ENCODE measurements at regions not wholly inside any gene's neighbourhood (a gene's known extent, or its start where the extent isn't known, plus 50 kb on each side); places are given as distances from the start of the nearest gene placed in this dataset.

DNA sequence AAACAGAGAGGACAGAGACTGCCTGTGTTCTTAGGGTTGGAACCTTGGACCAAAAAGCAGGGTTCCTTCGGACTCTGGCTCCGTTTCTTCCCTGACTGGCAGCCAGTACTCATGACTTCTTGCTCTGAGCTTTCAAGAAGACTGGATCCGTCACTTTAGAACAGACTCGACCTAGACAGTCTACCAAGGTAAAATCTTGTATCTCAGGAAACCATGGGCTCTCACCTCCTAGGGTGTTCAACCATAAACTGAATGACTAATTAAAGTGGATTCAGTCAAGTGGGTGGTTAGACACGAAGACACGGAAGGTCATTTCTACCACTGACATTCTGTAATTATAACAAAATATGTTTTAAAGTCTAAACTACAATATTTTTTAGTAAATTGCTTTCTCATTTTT is 153.8 kb upstream of the SLC39A10 start:
- Histone ChIP-seq H3K4me3 (no peak overlapping the region), H3K36me3 (no peaks in the 10 kb centered on the region), H3K27me3 (no peaks in the 10 kb centered on the region), H3K9me3 (replicated peaks in 1 of 11) (peaks cover 0 to 16% (median 8%) of the 10 kb centered on the region in 11 experiments; a peak in 15 of 22 replicates), H3K9ac (no peak overlapping the region), H3K27ac (no peak overlapping the region), H3K4me2 (no peak overlapping the region), H4K20me1 (no peaks in the 10 kb centered on the region), H3K4me1 (peaks cover 0 to 20% (median 12%) of the 10 kb centered on the region in 10 experiments; a peak in 16 of 20 replicates)
- TF ChIP-seq Cebpa-rat (IDR thresholded peaks at IDR 0.05) = no peak

DNA sequence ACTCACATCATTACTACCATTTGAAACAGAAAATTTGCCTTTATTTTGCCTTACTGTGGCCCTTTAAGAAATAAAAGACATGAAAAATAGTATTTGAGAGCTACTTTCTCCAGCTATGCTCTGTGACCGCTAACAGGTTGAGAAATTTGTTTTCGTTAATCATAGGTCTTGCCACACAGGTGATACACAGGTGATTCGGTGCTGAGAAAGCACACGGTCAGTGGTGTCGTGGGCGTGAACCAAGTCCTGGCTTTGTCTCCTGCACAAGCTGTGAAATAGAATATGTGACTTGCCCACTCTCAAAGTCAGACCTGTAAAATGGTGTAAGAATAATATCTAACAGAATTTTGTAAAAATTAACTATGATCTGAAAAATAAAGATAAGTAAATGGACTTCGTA is 155.3 kb upstream of the SLC39A10 start:
- Histone ChIP-seq H3K27ac (no peak overlapping the region), H3K4me3 (no peak overlapping the region), H3K9me3 (replicated peaks in 1 of 11) (peaks cover 0 to 9% (median under 1%) of the 10 kb centered on the region in 11 experiments; a peak in 4 of 22 replicates), H3K36me3 (no peaks in the 10 kb centered on the region), H3K4me2 (peak overlapping the region in 3 of 11 experiments; percentile 32 to 36 (median 35); a peak in 5 of 22 replicates), H3K4me1 (peaks cover 0 to 20% (median 12%) of the 10 kb centered on the region in 10 experiments; a peak in 13 of 20 replicates), H3K27me3 (no peaks in the 10 kb centered on the region), H4K20me1 (no peaks in the 10 kb centered on the region), H3K9ac (no peak overlapping the region)
- no peak for TF ChIP-seq Cebpa-rat (IDR thresholded peaks at IDR 0.05)

DNA sequence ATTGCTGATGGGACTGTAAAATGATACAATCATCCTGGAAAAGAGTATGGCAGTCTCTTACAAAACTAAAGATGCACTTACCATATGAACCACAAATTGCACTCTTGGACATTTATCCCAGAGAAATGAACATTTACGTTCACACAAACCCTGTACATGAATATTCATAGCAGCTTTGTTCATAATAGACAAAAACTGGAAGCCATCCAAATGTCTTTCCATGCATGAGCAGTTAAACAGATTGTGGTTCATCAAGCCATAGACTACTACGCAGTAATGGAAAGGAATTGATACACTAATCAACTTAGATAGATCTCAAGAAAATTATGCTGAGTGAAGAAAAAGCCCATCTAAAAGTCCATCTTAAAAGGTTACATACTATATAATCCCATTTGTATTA is 156.1 kb upstream of the SLC39A10 start:
- H3K27ac ChIP-seq = no peak overlapping the region
- H3K9me3 ChIP-seq (replicated peaks in 1 of 11) = peaks cover 0 to 6% (median 0%) of the 10 kb centered on the region in 11 experiments; a peak in 1 of 22 replicates
- no peak overlapping the region for H3K9ac ChIP-seq
- no peaks in the 10 kb centered on the region for H4K20me1 ChIP-seq
- H3K27me3 ChIP-seq = no peaks in the 10 kb centered on the region
- no peaks in the 10 kb centered on the region for H3K36me3 ChIP-seq
- peaks cover 0 to 22% (median 14%) of the 10 kb centered on the region in 10 experiments; a peak in 15 of 20 replicates for H3K4me1 ChIP-seq
- H3K4me2 ChIP-seq = peak overlapping the region in 8 of 11 experiments; percentile 0 to 36 (median 26); a peak in 9 of 22 replicates
- no peak overlapping the region for H3K4me3 ChIP-seq
- no peak for TF ChIP-seq Cebpa-rat (IDR thresholded peaks at IDR 0.05)

DNA sequence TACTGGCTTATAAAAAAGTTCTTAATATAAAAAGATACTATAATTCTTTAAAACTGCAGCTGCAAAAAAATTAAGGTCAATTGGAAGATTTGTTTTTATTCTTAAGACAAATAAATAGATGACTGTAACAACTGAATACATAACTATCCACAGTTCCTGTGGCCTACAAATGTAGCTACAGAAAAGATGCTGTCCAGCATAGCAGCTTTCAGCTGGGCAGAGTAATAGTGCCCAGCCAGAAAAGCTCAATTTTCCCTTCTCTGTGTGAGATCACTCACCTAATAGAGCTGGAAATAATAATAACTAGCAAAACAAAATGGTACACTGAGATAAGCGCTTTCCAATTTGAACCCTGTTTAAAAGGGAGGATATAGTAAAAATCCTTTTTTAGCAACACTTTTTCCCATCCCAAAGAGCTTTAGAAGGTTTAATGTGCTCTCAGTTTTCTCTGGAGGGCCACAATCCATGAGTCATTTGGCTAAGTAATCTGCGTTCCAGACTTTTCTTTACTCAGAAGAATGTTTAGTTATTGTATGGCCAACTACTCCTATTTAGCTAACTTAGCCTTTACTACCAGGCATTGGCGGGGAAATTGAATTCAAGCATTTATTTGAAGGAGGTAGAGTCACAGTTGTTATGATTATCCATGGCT is 158.1 kb upstream of the SLC39A10 start:
- Histone ChIP-seq H3K27ac (no peak overlapping the region), H3K36me3 (no peaks in the 10 kb centered on the region), H3K9me3 (replicated peaks in 1 of 11) (peaks cover 0 to 6% (median 0%) of the 10 kb centered on the region in 11 experiments; a peak in 1 of 22 replicates), H3K4me1 (peaks cover 0 to 32% (median 21%) of the 10 kb centered on the region in 10 experiments; a peak in 16 of 20 replicates), H4K20me1 (no peaks in the 10 kb centered on the region), H3K4me3 (no peak overlapping the region), H3K4me2 (no peak overlapping the region), H3K9ac (no peak overlapping the region), H3K27me3 (no peaks in the 10 kb centered on the region)
- no peak for TF ChIP-seq Cebpa-rat (IDR thresholded peaks at IDR 0.05)

DNA sequence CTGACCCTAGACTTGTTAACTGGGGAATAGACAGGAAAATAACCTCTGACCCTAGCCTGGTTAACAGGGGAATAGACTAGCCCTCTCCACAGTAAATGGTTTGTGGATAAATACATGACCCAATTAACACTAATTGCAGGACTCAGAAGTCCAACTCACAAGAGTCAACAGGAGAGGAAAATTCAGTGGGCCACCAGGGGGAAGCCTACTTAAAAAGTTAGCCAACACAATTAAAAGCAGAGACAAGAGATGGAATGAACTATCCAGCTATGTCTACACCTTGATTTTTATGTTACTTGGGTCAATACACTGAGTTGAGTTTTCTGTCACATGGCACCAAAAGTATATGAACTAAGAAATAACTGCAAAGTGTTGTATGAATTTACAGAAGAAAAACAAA is 158.8 kb upstream of the SLC39A10 start:
- no peak overlapping the region for H3K9ac ChIP-seq
- no peak overlapping the region for H3K4me2 ChIP-seq
- H3K9me3 ChIP-seq (replicated peaks in 1 of 11) = peaks cover 0 to 12% (median 5%) of the 10 kb centered on the region in 11 experiments; a peak in 11 of 22 replicates

DNA sequence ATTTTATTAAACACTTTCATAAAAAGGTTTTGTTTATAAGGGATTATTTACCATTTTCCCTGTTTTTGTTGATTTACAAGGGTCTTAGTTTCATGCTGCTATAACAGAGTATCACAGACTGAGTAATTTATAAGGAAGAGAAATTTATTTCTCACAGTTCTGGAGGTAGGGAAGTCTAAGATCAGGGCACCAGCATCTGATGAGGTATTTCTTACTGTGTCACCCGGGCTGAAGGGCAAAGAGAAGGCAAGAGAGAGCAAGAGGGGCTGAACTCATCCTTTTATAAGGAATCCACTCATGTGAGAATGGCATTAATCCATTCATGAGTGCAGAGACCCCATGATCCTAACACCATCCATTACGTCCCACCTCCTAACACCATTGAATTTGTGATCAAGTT is 160.0 kb upstream of the SLC39A10 start:
- H3K9ac ChIP-seq = no peak overlapping the region
- no peak overlapping the region for H3K4me2 ChIP-seq
- no peak for TF ChIP-seq Cebpa-rat (IDR thresholded peaks at IDR 0.05)
- H3K27ac ChIP-seq = no peak overlapping the region
- H3K4me3 ChIP-seq = no peak overlapping the region
- H3K27me3 ChIP-seq = no peaks in the 10 kb centered on the region
- peaks cover 0 to 17% (median 7%) of the 10 kb centered on the region in 11 experiments; a peak in 11 of 22 replicates for H3K9me3 ChIP-seq (replicated peaks in 1 of 11)
- H3K36me3 ChIP-seq = no peaks in the 10 kb centered on the region
- peaks cover 0 to 32% (median 21%) of the 10 kb centered on the region in 10 experiments; a peak in 16 of 20 replicates for H3K4me1 ChIP-seq
- no peaks in the 10 kb centered on the region for H4K20me1 ChIP-seq

More for the DNA sequence above, 158.8 kb upstream of the SLC39A10 start:
- no peak for TF ChIP-seq Cebpa-rat (IDR thresholded peaks at IDR 0.05)
- Histone ChIP-seq H3K27ac (no peak overlapping the region), H3K4me3 (no peak overlapping the region), H3K27me3 (no peaks in the 10 kb centered on the region), H4K20me1 (no peaks in the 10 kb centered on the region), H3K36me3 (no peaks in the 10 kb centered on the region), H3K4me1 (peaks cover 0 to 32% (median 21%) of the 10 kb centered on the region in 10 experiments; a peak in 16 of 20 replicates)

DNA sequence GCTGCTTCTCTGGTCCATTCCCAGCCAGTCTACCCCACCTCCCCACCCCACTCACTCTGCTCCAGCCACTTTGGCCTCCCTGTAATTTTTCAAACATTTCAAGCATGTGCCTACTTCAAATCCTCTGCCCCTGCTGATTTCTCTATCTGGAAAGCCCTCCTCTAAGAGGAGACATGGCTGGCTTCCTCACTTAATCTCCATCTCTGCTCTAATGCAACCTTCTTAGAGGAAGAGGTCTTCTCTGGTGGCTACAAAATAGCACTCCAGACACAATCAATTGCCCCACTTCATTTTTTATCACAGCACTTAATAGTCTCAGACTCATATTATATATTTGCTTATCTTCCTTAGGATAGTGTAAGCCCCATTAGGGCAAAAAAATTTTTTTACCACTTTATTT is 161.1 kb upstream of the SLC39A10 start:
- Histone ChIP-seq H3K4me2 (peak overlapping the region in 8 of 11 experiments; percentile 28 to 66 (median 51); a peak in 15 of 22 replicates), H3K4me3 (no peak overlapping the region), H3K9ac (no peak overlapping the region), H3K36me3 (no peaks in the 10 kb centered on the region), H3K27me3 (no peaks in the 10 kb centered on the region), H4K20me1 (no peaks in the 10 kb centered on the region), H3K4me1 (peaks cover 0 to 28% (median 18%) of the 10 kb centered on the region in 10 experiments; a peak in 16 of 20 replicates), H3K9me3 (replicated peaks in 1 of 11) (peaks cover 0 to 22% (median 7%) of the 10 kb centered on the region in 11 experiments; a peak in 11 of 22 replicates), H3K27ac (peak overlapping the region in 3 of 11 experiments; percentile 12 to 40 (median 37); a peak in 3 of 22 replicates)
- TF ChIP-seq Cebpa-rat (IDR thresholded peaks at IDR 0.05) = no peak

DNA sequence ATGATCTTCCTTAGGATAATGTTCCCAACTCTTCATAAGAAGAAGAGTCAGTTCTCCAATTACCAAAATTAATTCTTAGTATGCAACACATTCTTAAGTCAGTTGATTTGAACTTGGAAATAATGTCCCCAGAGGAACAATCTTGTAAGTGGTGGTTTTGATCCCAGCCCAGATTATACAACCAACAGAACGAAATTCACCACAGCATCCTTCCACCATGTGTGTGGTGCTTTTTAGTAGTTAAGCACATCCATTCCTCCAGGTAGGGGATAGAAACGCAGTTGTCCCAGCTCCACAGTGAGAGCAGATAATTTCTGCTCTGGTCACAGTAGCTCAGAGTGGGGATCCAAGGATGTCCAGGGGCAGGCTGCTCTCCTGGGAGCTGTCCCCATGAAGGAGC is 161.7 kb upstream of the SLC39A10 start:
- Histone ChIP-seq H3K4me3 (no peak overlapping the region), H3K27ac (peak overlapping the region in 3 of 11 experiments; percentile 12 to 40 (median 37); a peak in 3 of 22 replicates), H3K4me2 (peak overlapping the region in 8 of 11 experiments; percentile 28 to 66 (median 51); a peak in 16 of 22 replicates), H3K9ac (no peak overlapping the region), H3K36me3 (no peaks in the 10 kb centered on the region), H3K9me3 (replicated peaks in 1 of 11) (peaks cover 0 to 26% (median 8%) of the 10 kb centered on the region in 11 experiments; a peak in 11 of 22 replicates), H4K20me1 (no peaks in the 10 kb centered on the region), H3K27me3 (no peaks in the 10 kb centered on the region), H3K4me1 (peaks cover 0 to 27% (median 13%) of the 10 kb centered on the region in 10 experiments; a peak in 16 of 20 replicates)
- TF ChIP-seq Cebpa-rat (IDR thresholded peaks at IDR 0.05) = no peak

DNA sequence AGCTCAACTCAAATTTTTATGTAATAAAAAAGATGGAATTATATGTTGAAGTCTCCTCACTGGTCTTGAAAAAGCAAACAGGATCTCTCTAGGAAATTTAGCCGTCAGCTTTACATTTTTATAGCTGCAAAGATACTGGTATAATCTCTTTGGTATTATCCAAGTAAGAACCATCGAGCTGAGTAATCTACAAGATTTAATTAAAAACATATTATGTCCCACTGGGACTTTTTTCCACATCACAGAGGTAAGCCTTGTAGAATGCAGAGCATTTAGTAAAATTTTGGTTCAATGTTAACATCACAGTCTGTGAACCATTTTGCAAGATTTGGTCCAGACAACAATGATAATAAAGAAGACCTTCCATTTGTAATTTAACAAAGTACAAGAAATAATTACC is 162.6 kb upstream of the SLC39A10 start:
- H3K4me3 ChIP-seq = no peak overlapping the region
- peaks cover 0 to 34% (median 19%) of the 10 kb centered on the region in 10 experiments; a peak in 16 of 20 replicates for H3K4me1 ChIP-seq
- H3K9ac ChIP-seq = no peak overlapping the region
- no peak for TF ChIP-seq Cebpa-rat (IDR thresholded peaks at IDR 0.05)
- H3K27ac ChIP-seq = no peak overlapping the region; a peak in 1 of 22 replicates
- H3K36me3 ChIP-seq = no peaks in the 10 kb centered on the region
- H4K20me1 ChIP-seq = no peaks in the 10 kb centered on the region
- no peak overlapping the region for H3K4me2 ChIP-seq
- H3K27me3 ChIP-seq = no peaks in the 10 kb centered on the region
- H3K9me3 ChIP-seq (replicated peaks in 1 of 11) = peaks cover 0 to 26% (median 8%) of the 10 kb centered on the region in 11 experiments; a peak in 11 of 22 replicates
